Activated effector memory CD4-positive, alpha-beta T cell treated with anti-CD3 and anti-CD28 coated beads, Interleukin-2, amount 50 U/mL, for 16 hours (primary cell): ENCODE measurements at regions not wholly inside any gene's neighbourhood (a gene's known extent, or its start where the extent isn't known, plus 50 kb on each side); places are given as distances from the start of the nearest gene placed in this dataset.
"Not testable (repeated sequence)": the region's sequence is repeated elsewhere in the genome, so short reads cannot be mapped to it uniquely, and the experiment has no call there.

Source experiments
- DNase-seq: peaks from one replicate; pipeline ENCODE4 v3.0.0-alpha.2; 2020

GRCh38 chr17:77038884-77039555 lies 101.7 kb upstream of the SEC14L1 start:
- DNase-seq = no peak

- DNase-seq = no peak
These were observed 98.1 kb upstream of the SEC14L1 start for GRCh38 chr17:77042476-77043231.

GRCh38 chr17:77045441-77046041 lies 95.2 kb upstream of the SEC14L1 start:
- no peak for DNase-seq

- DNase-seq = no peak
These were observed 91.3 kb upstream of the SEC14L1 start for GRCh38 chr17:77049440-77049839.

GRCh38 chr17:77050901-77051300 lies 89.9 kb upstream of the SEC14L1 start:
- not testable (repeated sequence) for DNase-seq

GRCh38 chr17:77054936-77055335 lies 85.8 kb upstream of the SEC14L1 start:
- DNase-seq = no peak

- no peak for DNase-seq
These were observed 85.3 kb upstream of the SEC14L1 start for GRCh38 chr17:77055453-77055852.

- DNase-seq = no peak
These were observed 82.8 kb upstream of the SEC14L1 start for GRCh38 chr17:77058016-77058415.

GRCh38 chr17:77061669-77062068 lies 79.1 kb upstream of the SEC14L1 start:
- no peak for DNase-seq

- no peak for DNase-seq
These were observed 76.2 kb upstream of the SEC14L1 start for GRCh38 chr17:77064598-77064997.

GRCh38 chr17:77066165-77066564 lies 74.6 kb upstream of the SEC14L1 start:
- DNase-seq = no peak

GRCh38 chr17:77066726-77067409 lies 73.9 kb upstream of the SEC14L1 start:
- DNase-seq = peak; percentile 75

- DNase-seq = no peak
These were observed 71.9 kb upstream of the SEC14L1 start for GRCh38 chr17:77068915-77069314.

- DNase-seq = no peak
These were observed 69.9 kb upstream of the SEC14L1 start for GRCh38 chr17:77070888-77071279.

- DNase-seq = no peak
These were observed 68.8 kb upstream of the SEC14L1 start for GRCh38 chr17:77071925-77072490.

GRCh38 chr17:77072670-77073069 lies 68.1 kb upstream of the SEC14L1 start:
- DNase-seq = no peak

- DNase-seq = no peak
These were observed 66.1 kb upstream of the SEC14L1 start for GRCh38 chr17:77074681-77075080.

GRCh38 chr17:77076124-77076830 lies 64.5 kb upstream of the SEC14L1 start:
- no peak for DNase-seq

GRCh38 chr17:77083531-77083930 lies 57.2 kb upstream of the SEC14L1 start:
- DNase-seq = no peak

- DNase-seq = no peak
These were observed 54.8 kb upstream of the SEC14L1 start for GRCh38 chr17:77085926-77086432.

GRCh38 chr17:77086433-77087010 lies 54.2 kb upstream of the SEC14L1 start:
- DNase-seq = peak; percentile 93
